ENCODE measurements at regions not wholly inside any gene's neighbourhood (a gene's known extent, or its start where the extent isn't known, plus 50 kb on each side); places are given as distances from the start of the nearest gene placed in this dataset.

- H3K4me3 ChIP-seq (replicated peaks; ENCODE audit: insufficient read depth, low read length) = no peak overlapping the region
- H3K27me3 ChIP-seq (ENCODE audit: insufficient read depth, poor library complexity, severe bottlenecking) = no peaks in the 10 kb centered on the region
- no peak overlapping the region for H3K27ac ChIP-seq (replicated peaks)
- no peak for DNase-seq (ENCODE audit: low read depth in 1 of 2, low spot score in 1 of 2)
- TF ChIP-seq CTCF (IDR thresholded peaks at IDR 0.05; ENCODE audit: insufficient read depth, low read length) = no peak
- no peak for TF ChIP-seq REST (IDR thresholded peaks at IDR 0.05; ENCODE audit: insufficient replicate concordance, low read depth)
- TF ChIP-seq POLR2AphosphoS5 (IDR thresholded peaks at IDR 0.05; ENCODE audit: low read depth) = no peak
- TF ChIP-seq SPI1 (IDR thresholded peaks at IDR 0.05; ENCODE audit: borderline replicate concordance, low read depth) = no peak
- no peak for TF ChIP-seq GABPA (IDR thresholded peaks at IDR 0.05; ENCODE audit: low read depth)
Observed at GRCh38 chr9:99762470-99762869, 59.2 kb upstream of the NR4A3 start.

All from HL-60 (cell line).